GM12878 (cell line): ENCODE measurements at regions not wholly inside any gene's neighbourhood (a gene's known extent, or its start where the extent isn't known, plus 50 kb on each side); places are given as distances from the start of the nearest gene placed in this dataset.

Source experiments
- ATAC-seq: fragments of 200-7000 bp; cut with Tn5 transposase; 3 replicates; pipeline ENCODE4 v1.9.1; 2020; ENCODE audit warnings: mild to moderate bottlenecking, moderate library complexity
- BruUV-seq: library from RNA; stranded (reverse); fragments of 400-500 nt; replicated peaks from 2 replicates; lab custom pipeline; 2021; lab: Mats Ljungman, UMichigan
- CTCF ChIA-PET: fragments of 300-600 bp; sonication (Branson Sonifier 250); formaldehyde crosslinking; extraction: SDS; loops from one replicate; lab custom pipeline; 2021; ENCODE audit warnings: inconsistent platforms; lab: Yijun Ruan, JAX
- POLR2A ChIA-PET: fragments of 350-600 bp; formaldehyde crosslinking; extraction: SDS; loops from one replicate; lab custom pipeline; 2021; ENCODE audit warnings: inconsistent platforms; lab: Charles Lee
- RAD21 ChIA-PET: fragments of 300-600 bp; sonication (Branson Sonifier 250); formaldehyde crosslinking; loops from one replicate; lab custom pipeline; 2023; ENCODE audit warnings: antibody characterized with exemption; ENCODE audit not compliant: unreplicated experiment; lab: Charles Lee
- SMC1A ChIA-PET: fragments of 300-600 bp; sonication (Branson Sonifier 250); formaldehyde crosslinking; loops from one replicate; lab custom pipeline; 2023; ENCODE audit not compliant: unreplicated experiment, uncharacterized antibody; lab: Charles Lee
- DNase-seq: peaks from one replicate; pipeline ENCODE4 v3.0.0-alpha.2; 2011; ENCODE audit warnings: low read depth, low spot score
- FAIRE-seq: peaks from 3 replicates; lab custom pipeline; 2011; peaks lifted over from hg19 to GRCh38; lab: Jason Lieb, UNC
- H2AFZ ChIP-seq: 2 replicates; pipeline ENCODE4 v1.6.0; 2011; ENCODE audit warnings: low read depth, low read length, control low read depth; ENCODE audit not compliant: control insufficient read depth
- H3K27ac ChIP-seq: 2 replicates; pipeline ENCODE4 v1.5.1; 2011; ENCODE audit warnings: control low read depth; ENCODE audit not compliant: control insufficient read depth, insufficient read depth
- H3K27me3 ChIP-seq, 2 experiments: replicated peaks in 1 of 2; 2 replicates each; pipeline versions ENCODE4 v1.6.0 to v1.6.1; 2011; ENCODE audit warnings: low read length in 1 of 2; ENCODE audit not compliant: control insufficient read depth in 2 of 2, insufficient read depth in 2 of 2
- H3K36me3 ChIP-seq, 2 experiments: 2 replicates each; pipeline ENCODE4 v1.5.1; 2011; ENCODE audit warnings: low read length in 1 of 2; ENCODE audit not compliant: control insufficient read depth in 2 of 2, insufficient read depth in 2 of 2
- H3K4me1 ChIP-seq: 2 replicates; pipeline ENCODE4 v1.6.1; 2011; ENCODE audit warnings: mild to moderate bottlenecking, low read length, moderate library complexity, mixed read lengths; ENCODE audit not compliant: control insufficient read depth, insufficient read depth
- H3K4me2 ChIP-seq: 2 replicates; pipeline ENCODE4 v1.6.0; 2011; ENCODE audit warnings: control low read depth; ENCODE audit not compliant: control insufficient read depth, insufficient read depth
- H3K4me3 ChIP-seq: fragments of 200-600 bp; sonication (generic); 2 replicates; pipeline ENCODE4 v1.5.1; 2016
- H3K79me2 ChIP-seq: 2 replicates; pipeline ENCODE4 v1.6.0; 2011; ENCODE audit warnings: low read length; ENCODE audit not compliant: control insufficient read depth, insufficient read depth
- H3K9ac ChIP-seq: 2 replicates; pipeline ENCODE4 v1.8.0; 2011; ENCODE audit warnings: low read length, control low read depth, mixed read lengths; ENCODE audit not compliant: control insufficient read depth, insufficient read depth
- H3K9me3 ChIP-seq: replicated peaks from 3 replicates; pipeline ENCODE4 v1.5.1; 2011; ENCODE audit warnings: mild to moderate bottlenecking, low read length; ENCODE audit not compliant: control insufficient read depth, insufficient read depth
- H4K20me1 ChIP-seq: 2 replicates; pipeline ENCODE4 v1.6.0; 2011; ENCODE audit not compliant: control insufficient read depth, insufficient read depth
- ATF3 ChIP-seq: IDR thresholded peaks from 2 replicates; pipeline ENCODE4 v1.6.1; 2011; ENCODE audit warnings: low read depth, mild to moderate bottlenecking, low read length, moderate library complexity, borderline replicate concordance; ENCODE audit errors: extremely low read depth
- RBBP5 ChIP-seq: fragments of 200-600 bp; sonication (generic); conservative IDR thresholded peaks from 2 replicates; pipeline ENCODE4 v1.6.1; 2016
- SMAD1 ChIP-seq: fragments of 450-650 bp; IDR thresholded peaks from 2 replicates; pipeline ENCODE4 v1.6.1; 2018; ENCODE audit warnings: mild to moderate bottlenecking, low read depth; ENCODE audit not compliant: partially characterized antibody
- SRF ChIP-seq, 2 experiments: IDR thresholded peaks; 2 replicates each; pipeline ENCODE4 v1.6.1; 2011; ENCODE audit warnings: low read depth in 2 of 2, low read length in 2 of 2, mild to moderate bottlenecking in 1 of 2, moderate library complexity in 1 of 2
- USF2 ChIP-seq: IDR thresholded peaks from 2 replicates; pipeline ENCODE4 v1.6.1; 2011; ENCODE audit warnings: low read depth, low read length, improper control_type of control experiment, borderline replicate concordance
- ZNF687 ChIP-seq: fragments of 450-650 bp; IDR thresholded peaks from 2 replicates; pipeline ENCODE4 v1.6.1; 2017; ENCODE audit warnings: mild to moderate bottlenecking, moderate library complexity
- WGBS: methylation state at CpG from one replicate; pipeline ENCODE4 v1.1.6; 2016; ENCODE audit warnings: low lambda C conversion rate; ENCODE audit not compliant: insufficient replicate concordance, insufficient coverage; ENCODE audit errors: missing lambda C conversion rate; 5-methylcytosine and 5-hydroxymethylcytosine counted together
- in situ Hi-C: fragments of 300-500 bp; cut with MboI; formaldehyde crosslinking; loops from 9 replicates; pipeline ENCODE4 v1.14.3; 2018; ENCODE audit warnings: mixed read lengths
- intact Hi-C: fragments of 100-400 bp; cut with micrococcal nuclease; formaldehyde crosslinking; loops from one replicate; pipeline ENCODE4 v1.14.2; 2022; ENCODE audit not compliant: unreplicated experiment
- TF ChIP-seq, protein P1 (sequence below), 3 experiments: IDR thresholded peaks in 2 of 3; conservative IDR thresholded peaks in 1 of 3; 2 replicates each; pipeline ENCODE4 v1.5.1; 2011; ENCODE audit warnings: low read depth in 3 of 3, low read length in 3 of 3, mild to moderate bottlenecking in 3 of 3, control low read depth in 2 of 3, moderate library complexity in 2 of 3, inconsistent platforms in 1 of 3, mixed read lengths in 1 of 3; ENCODE audit not compliant: control insufficient read depth in 2 of 3, insufficient read depth in 1 of 3; ENCODE audit errors: extremely low read depth in 1 of 3

DNA sequence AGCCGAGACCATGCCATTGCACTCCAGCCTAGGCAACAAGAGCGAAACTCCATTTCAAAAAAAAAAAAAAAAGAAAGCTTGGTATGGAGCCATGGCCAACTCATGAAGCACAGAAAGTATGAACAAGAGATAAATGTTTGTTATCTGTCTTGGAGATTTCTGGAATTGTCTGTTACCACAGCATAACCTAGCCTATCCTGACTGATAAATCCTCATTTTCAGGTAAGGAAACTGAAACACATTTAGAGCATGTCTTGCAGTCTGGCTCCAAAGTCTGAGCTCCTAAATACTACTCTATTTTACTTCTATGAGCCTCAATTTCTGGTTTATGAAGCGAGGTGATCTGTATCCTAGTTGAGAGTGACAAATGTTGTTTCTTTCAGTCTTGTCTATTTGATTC, 68.3 kb upstream of the SLC44A1 start:
- no peaks in the 10 kb centered on the region for H3K36me3 ChIP-seq
- no peaks in the 10 kb centered on the region for H3K9me3 ChIP-seq
- no peak for ATAC-seq
- intact Hi-C loops, result no loop called here
- SMC1A ChIA-PET, result no interaction called here
- no peak overlapping the region for H2AFZ ChIP-seq
- no peak for DNase-seq
- H3K27me3 ChIP-seq, result no peaks in the 10 kb centered on the region; a peak in 2 of 4 replicates
- no peaks in the 10 kb centered on the region for H3K4me1 ChIP-seq
- no peak overlapping the region for H3K4me2 ChIP-seq
- H3K27ac ChIP-seq, result no peak overlapping the region
- CTCF ChIA-PET, result no interaction called here
- H3K4me3 ChIP-seq, result no peak overlapping the region
- FAIRE-seq, result no peak
- H3K79me2 ChIP-seq, result no peaks in the 10 kb centered on the region
- BruUV-seq, result no TSS peak
- no peaks in the 10 kb centered on the region for H4K20me1 ChIP-seq
- H3K9ac ChIP-seq, result no peak overlapping the region
- POLR2A ChIA-PET, result interaction anchor here (0.7 kb wide), 2 partner anchors 126 to 142 kb away, joined by 4 to 6 read pairs; no protein-coding TSS in a partner anchor
- RAD21 ChIA-PET, result no interaction called here
- WGBS, result 0% methylated on average over 1 of the region's 3 CpGs
- TF ChIP-seq RBBP5, result no peak
- in situ Hi-C loops, result no loop called here

GRCh38 chr9:105178076-105178475, 66.4 kb upstream of the SLC44A1 start:
- ChIA-PET POLR2A (no interaction called here), CTCF (interaction anchor here (1.4 kb wide), 1 partner anchor 22 kb away, joined by 4 read pairs; no protein-coding TSS in a partner anchor), SMC1A (interaction anchor here (0.7 to 1.0 kb wide), 2 partner anchors 27 to 221 kb away, joined by 3 read pairs; no protein-coding TSS in a partner anchor), RAD21 (interaction anchor here (0.8 kb wide), 1 partner anchor 317 kb away, joined by 3 read pairs; no protein-coding TSS in a partner anchor)
- intact Hi-C loops, result no loop called here
- H3K4me3 ChIP-seq, result no peak overlapping the region
- DNase-seq (no peak), ATAC-seq (no peak), FAIRE-seq (no peak)
- in situ Hi-C loops, result no loop called here
- H4K20me1 ChIP-seq, result no peaks in the 10 kb centered on the region
- no peaks in the 10 kb centered on the region for H3K4me1 ChIP-seq
- H3K27ac ChIP-seq, result no peak overlapping the region
- H3K4me2 ChIP-seq, result no peak overlapping the region
- H3K79me2 ChIP-seq, result no peaks in the 10 kb centered on the region
- no peak overlapping the region for H2AFZ ChIP-seq
- H3K27me3 ChIP-seq, result no peaks in the 10 kb centered on the region; a peak in 1 of 4 replicates
- H3K9ac ChIP-seq, result no peak overlapping the region
- no peaks in the 10 kb centered on the region for H3K36me3 ChIP-seq
- WGBS, result 56% methylated on average over 10 of the region's 10 CpGs
- no TSS peak for BruUV-seq
- no peaks in the 10 kb centered on the region for H3K9me3 ChIP-seq
- no peak for TF ChIP-seq SRF (IDR thresholded peaks at IDR 0.05; ENCODE audit: low read depth in 2 of 2, low read length in 2 of 2)
- TF ChIP-seq, protein P1, sequence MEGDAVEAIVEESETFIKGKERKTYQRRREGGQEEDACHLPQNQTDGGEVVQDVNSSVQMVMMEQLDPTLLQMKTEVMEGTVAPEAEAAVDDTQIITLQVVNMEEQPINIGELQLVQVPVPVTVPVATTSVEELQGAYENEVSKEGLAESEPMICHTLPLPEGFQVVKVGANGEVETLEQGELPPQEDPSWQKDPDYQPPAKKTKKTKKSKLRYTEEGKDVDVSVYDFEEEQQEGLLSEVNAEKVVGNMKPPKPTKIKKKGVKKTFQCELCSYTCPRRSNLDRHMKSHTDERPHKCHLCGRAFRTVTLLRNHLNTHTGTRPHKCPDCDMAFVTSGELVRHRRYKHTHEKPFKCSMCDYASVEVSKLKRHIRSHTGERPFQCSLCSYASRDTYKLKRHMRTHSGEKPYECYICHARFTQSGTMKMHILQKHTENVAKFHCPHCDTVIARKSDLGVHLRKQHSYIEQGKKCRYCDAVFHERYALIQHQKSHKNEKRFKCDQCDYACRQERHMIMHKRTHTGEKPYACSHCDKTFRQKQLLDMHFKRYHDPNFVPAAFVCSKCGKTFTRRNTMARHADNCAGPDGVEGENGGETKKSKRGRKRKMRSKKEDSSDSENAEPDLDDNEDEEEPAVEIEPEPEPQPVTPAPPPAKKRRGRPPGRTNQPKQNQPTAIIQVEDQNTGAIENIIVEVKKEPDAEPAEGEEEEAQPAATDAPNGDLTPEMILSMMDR (IDR thresholded peaks at IDR 0.05 in 2 of 3, conservative IDR thresholded peaks at IDR 0.05 in 1 of 3; ENCODE audit: control insufficient read depth in 2 of 3, extremely low read depth in 1 of 3, insufficient read depth in 1 of 3, low read depth in 3 of 3, low read length in 3 of 3), result no peak
- no peak for TF ChIP-seq USF2
- TF ChIP-seq ATF3, result no peak
- TF ChIP-seq ZNF687, result no peak
- TF ChIP-seq SMAD1, result no peak
